Memory B cell (primary cell): ENCODE measurements at regions not wholly inside any gene's neighbourhood (a gene's known extent, or its start where the extent isn't known, plus 50 kb on each side); places are given as distances from the start of the nearest gene placed in this dataset.

Experiments used
- ATAC-seq: fragments of 150-1000 bp; cut with Tn5 transposase; 2 replicates; pipeline ENCODE4 v1.10.0; 2021; ENCODE audit warnings: low read depth, mild to moderate bottlenecking, moderate library complexity
- DNase-seq, 2 donors: peaks; one replicate each; pipeline ENCODE4 v3.0.0; 2022; ENCODE audit warnings: low spot score in 2 of 2
- H3K27ac Mint-ChIP-seq: one replicate; pipeline ENCODE4 v1.8.0; 2022; ENCODE audit warnings: mild to moderate bottlenecking, moderate library complexity, mixed read lengths
- H3K27me3 Mint-ChIP-seq: one replicate; pipeline ENCODE4 v1.8.0; 2022; ENCODE audit warnings: mixed read lengths
- H3K36me3 Mint-ChIP-seq: one replicate; pipeline ENCODE4 v1.8.0; 2022; ENCODE audit warnings: mild to moderate bottlenecking, mixed read lengths
- H3K4me1 Mint-ChIP-seq: one replicate; pipeline ENCODE4 v1.8.0; 2022; ENCODE audit warnings: mixed read lengths
- H3K4me3 Mint-ChIP-seq: one replicate; pipeline ENCODE4 v1.8.0; 2022; ENCODE audit warnings: mild to moderate bottlenecking, moderate library complexity, mixed read lengths
- H3K9me3 Mint-ChIP-seq: one replicate; pipeline ENCODE4 v1.8.0; 2022; ENCODE audit warnings: mixed read lengths

DNA sequence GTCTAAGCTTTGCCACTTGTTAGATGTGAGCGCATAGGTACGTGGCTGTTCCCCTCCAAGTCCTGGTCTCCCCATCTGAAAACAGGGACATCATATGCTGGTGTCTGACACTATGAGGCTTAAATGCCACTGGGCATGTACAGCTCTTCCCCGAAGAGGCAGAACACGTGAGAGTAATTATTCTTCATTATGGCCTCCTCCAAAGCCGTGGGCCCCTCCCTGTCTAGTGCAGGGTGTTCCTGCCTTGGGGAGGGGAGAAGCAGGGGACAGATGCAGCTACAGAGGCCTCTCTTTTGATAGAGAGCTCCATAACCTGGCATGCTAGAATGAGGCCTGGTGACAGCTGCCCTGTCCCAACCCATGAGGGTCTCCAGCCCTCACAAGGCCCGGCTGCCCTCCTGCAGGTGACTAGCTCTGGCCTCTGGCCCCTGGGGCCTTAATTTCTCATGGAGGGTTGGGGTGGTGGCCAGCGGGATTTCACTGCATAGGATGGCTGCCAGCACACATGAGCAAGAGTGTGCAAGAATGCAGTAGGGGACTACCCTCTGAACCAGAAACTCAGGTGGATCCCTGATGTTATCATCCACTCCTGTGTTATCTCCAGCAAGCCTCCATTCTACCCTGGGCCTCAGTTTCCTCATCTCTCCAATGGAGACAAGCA, 334.6 kb downstream of the MN1 start:
- Mint-ChIP-seq H3K27ac (no peak overlapping the region), H3K9me3 (peaks cover under 1% of the 10 kb centered on the region), H3K4me3 (no peak overlapping the region), H3K4me1 (no peaks in the 10 kb centered on the region), H3K27me3 (peaks cover under 1% of the 10 kb centered on the region), H3K36me3 (no peaks in the 10 kb centered on the region)
- DNase-seq = no peak
- ATAC-seq = no peak

DNA sequence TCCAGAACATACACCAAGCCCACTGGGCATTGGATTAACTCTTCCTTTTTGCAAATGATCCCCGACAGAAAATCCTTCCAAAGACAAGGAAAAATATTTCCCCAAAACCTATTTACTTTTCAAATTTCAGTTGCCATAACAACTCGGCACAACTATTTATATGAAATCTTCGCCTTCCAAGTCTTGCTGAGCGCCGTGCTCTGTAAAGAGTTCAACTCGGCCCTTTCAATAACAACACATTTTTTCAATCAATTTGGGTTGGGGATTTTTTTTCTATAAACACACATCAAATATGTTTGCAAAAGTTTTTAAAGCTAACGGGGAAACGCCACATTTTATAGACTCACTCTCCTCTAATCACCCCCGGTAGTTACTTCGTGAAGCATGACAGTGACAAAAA, 333.8 kb downstream of the MN1 start:
- Mint-ChIP-seq H3K36me3 (no peaks in the 10 kb centered on the region), H3K4me1 (no peaks in the 10 kb centered on the region), H3K9me3 (no peaks in the 10 kb centered on the region), H3K4me3 (no peak overlapping the region), H3K27ac (no peak overlapping the region), H3K27me3 (no peaks in the 10 kb centered on the region)
- no peak for ATAC-seq
- no peak for DNase-seq

DNA sequence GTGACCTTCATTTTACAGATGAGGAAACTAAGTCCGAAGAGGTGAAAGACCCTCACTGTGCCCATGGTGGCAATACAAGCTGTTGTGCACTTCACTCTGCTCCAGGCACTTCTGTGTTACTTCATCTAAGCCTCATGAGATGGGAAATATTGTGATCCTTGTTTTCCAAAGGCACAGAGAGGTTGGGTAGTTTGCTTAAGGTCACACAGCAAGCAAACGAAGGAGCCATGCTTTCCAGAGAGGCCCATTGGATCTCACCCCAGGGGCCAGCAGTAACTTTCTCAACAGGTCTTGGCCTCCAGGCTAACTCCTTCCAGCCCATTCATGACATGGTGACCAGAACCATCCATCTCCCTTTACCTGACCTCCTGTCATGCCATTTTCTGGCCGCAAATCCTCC, 332.8 kb downstream of the MN1 start:
- ATAC-seq (no peak), DNase-seq (no peak)
- Mint-ChIP-seq H3K36me3 (no peaks in the 10 kb centered on the region), H3K27me3 (no peaks in the 10 kb centered on the region), H3K4me1 (no peaks in the 10 kb centered on the region), H3K9me3 (no peaks in the 10 kb centered on the region), H3K27ac (no peak overlapping the region), H3K4me3 (no peak overlapping the region)

DNA sequence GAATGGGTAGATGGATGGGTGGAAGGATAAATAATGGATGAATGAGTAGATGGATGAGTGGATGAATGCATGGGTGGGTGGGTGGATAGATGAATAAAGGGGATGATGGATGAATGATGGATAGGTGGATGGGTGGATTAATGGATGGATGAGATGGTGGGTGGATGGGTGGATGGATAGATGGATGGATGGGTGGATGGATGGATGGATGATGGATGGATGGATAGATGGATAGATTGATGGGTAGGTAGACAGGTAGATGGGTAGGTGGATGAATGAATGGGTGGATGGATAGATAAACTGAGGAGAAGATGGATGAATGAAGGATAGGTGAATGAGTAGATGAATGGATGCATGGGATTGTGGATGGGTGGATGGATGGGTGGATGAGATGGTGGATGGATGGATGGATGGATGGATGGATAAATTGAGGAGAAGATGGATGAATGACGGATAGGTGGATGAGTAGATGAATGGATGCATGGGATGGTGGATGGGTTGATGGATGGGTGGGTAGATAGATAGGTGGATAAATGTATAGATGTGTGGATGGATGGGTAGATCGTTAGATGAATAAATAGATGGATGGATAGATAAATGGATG, 331.3 kb downstream of the MN1 start:
- Mint-ChIP-seq H3K4me1 (no peaks in the 10 kb centered on the region), H3K4me3 (no peak overlapping the region), H3K9me3 (no peaks in the 10 kb centered on the region), H3K36me3 (no peaks in the 10 kb centered on the region), H3K27ac (no peak overlapping the region), H3K27me3 (no peaks in the 10 kb centered on the region)
- DNase-seq (no peak), ATAC-seq (no peak)

DNA sequence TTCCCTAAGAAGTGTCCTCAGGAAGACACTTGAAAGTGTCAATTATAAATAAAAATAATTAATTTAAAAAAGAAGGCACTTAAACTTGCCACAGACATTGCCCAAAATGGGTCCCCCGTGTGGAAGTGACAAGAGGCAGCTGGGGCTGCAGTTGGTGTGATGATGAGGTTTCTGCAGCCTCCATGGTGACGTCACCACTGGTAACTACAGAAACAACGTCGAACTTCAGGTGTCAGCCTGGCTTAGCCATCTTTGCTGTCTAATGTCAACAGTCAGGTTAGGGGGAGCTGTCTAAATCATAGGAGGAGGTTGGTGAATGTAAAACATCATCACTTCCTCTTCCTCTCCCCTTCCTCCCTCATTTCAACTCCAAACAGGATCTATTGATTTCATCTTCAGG, 328.6 kb downstream of the MN1 start:
- ATAC-seq (no peak), DNase-seq (no peak)
- H3K36me3 Mint-ChIP-seq = no peaks in the 10 kb centered on the region
- H3K4me3 Mint-ChIP-seq = no peak overlapping the region
- H3K9me3 Mint-ChIP-seq = peaks cover under 1% of the 10 kb centered on the region
- no peak overlapping the region for H3K27ac Mint-ChIP-seq
- no peaks in the 10 kb centered on the region for H3K4me1 Mint-ChIP-seq
- no peaks in the 10 kb centered on the region for H3K27me3 Mint-ChIP-seq

DNA sequence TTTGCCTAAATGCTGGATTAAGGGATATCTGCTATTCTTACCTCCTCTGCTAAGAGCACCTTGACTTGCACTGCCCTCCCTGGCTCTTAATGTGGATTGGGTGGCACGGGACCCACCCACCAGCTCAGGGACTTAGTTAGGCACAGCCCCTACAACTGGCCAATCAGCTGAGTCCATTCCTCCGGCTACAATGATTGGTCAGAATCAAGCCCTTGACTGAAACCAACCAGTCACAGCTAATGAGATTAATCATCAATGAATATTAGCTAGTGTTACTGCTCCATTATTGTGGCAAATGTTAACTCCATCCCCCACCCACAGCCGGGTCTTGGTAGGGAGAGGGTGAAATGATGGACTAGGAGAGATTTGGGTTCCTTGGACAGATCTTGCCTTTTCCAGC, 328.0 kb downstream of the MN1 start:
- Mint-ChIP-seq H3K4me3 (no peak overlapping the region), H3K27ac (no peak overlapping the region), H3K9me3 (peaks cover 3% of the 10 kb centered on the region), H3K27me3 (no peaks in the 10 kb centered on the region), H3K4me1 (no peaks in the 10 kb centered on the region), H3K36me3 (no peaks in the 10 kb centered on the region)
- ATAC-seq = no peak
- DNase-seq = no peak

DNA sequence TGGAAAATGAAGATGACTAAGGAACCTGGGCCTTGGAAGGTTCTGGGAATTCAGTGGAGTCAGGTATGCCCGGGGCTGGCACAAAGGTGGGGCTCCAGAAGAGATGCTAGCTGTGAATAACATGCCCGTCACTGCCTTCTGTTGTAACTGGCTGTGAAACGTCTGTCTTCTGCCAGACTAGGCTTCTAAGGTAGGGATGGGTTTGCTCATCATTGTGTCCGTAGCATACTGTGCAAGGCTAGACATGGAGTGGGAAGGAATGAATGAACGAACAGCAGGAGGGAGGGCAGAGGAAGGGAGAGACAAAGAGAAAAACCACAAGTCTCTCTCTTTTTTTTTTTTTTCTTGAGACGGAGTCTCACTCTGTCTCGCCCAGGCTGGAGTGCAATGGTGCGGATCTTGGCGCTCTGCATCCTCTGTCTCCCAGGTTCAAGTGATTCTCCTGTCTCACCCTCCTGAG, 327.4 kb downstream of the MN1 start:
- Mint-ChIP-seq H3K36me3 (no peaks in the 10 kb centered on the region), H3K27me3 (no peaks in the 10 kb centered on the region), H3K4me1 (no peaks in the 10 kb centered on the region), H3K4me3 (no peak overlapping the region), H3K9me3 (peaks cover 3% of the 10 kb centered on the region), H3K27ac (no peak overlapping the region)
- ATAC-seq (no peak), DNase-seq (no peak)

DNA sequence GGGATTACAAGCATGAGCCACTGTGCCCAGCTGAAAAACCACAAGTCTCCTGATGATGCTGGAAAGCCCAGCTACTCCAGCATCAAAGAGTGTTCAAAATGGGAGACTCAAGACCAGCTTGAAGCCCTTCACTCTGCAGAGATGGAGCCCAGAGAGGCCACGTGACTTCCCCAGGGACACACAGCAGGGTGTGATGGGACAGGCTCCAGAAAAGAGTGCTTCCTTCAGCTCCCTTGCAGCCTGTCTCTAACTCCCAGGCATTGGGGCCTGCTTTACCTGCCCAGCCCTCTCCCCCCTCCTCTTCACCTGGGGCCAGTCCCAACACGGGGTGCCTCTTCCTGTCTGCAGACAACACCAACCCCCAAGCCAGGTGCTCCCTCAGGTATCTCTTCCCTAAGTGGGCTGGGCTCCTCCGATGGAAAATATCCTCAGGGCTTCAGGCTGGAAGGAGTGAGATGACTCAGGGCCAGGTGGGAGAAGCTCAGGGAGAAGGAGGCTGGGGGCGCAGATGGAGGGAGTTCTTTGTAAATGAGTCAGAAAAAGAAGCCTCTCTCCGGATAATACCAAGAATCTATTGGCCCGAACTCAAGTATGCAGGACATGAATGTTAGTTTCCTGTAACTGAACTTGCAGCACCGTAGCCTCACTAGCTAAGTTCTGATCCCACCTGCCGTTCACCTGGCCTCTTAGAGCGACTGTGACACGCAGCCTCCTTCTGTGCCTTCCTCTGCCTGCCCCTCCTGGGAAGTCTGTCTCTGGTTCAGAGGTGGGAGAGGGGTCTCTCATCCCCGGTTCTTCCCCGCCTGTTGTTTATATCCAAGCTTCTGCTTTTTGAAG, 326.6 kb downstream of the MN1 start:
- peaks cover 3% of the 10 kb centered on the region for H3K9me3 Mint-ChIP-seq
- no peaks in the 10 kb centered on the region for H3K36me3 Mint-ChIP-seq
- H3K4me3 Mint-ChIP-seq = no peak overlapping the region
- H3K4me1 Mint-ChIP-seq = no peaks in the 10 kb centered on the region
- ATAC-seq = no peak
- no peaks in the 10 kb centered on the region for H3K27me3 Mint-ChIP-seq
- H3K27ac Mint-ChIP-seq = no peak overlapping the region
- no peak for DNase-seq

DNA sequence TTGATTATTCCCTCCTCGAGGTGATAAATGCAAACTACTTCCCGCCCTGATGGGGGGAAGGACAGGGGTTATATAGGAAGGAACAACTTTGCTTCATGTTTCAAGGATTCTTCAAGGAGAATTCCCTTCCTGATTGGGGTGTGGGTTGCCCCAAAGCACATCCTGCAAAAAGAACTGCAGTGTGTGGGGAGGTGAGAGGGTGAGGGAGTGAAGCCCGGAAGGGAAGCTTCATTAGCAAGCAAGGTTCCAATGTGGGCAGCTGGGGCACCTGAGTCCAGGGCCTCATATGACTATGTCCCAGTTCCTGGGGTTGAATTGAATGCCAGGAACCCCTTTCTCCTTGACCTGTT, 326.0 kb downstream of the MN1 start:
- Mint-ChIP-seq H3K4me3 (no peak overlapping the region), H3K36me3 (no peaks in the 10 kb centered on the region), H3K27me3 (no peaks in the 10 kb centered on the region), H3K27ac (no peak overlapping the region), H3K4me1 (no peaks in the 10 kb centered on the region), H3K9me3 (peaks cover 3% of the 10 kb centered on the region)
- ATAC-seq = no peak
- DNase-seq = no peak

DNA sequence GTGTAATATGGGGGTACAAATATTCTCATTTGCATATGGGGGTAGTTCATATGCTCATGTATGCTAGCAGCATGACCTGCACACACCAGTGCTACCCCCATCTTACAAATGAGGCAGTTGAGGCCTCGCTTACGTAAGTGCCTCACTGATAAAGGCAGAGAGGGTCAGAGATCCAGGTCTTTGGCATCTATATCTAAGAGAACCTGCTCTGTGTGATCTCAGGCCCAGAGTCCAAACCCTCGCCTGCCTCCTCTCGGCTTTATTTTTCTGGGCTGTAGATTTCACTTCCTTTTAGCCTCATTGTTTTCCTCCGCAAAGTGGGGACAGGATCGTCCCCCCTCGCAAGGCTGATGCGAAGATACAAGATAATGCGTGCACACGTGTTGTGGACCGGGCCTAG, 325.2 kb downstream of the MN1 start:
- Mint-ChIP-seq H3K27me3 (no peaks in the 10 kb centered on the region), H3K4me1 (no peaks in the 10 kb centered on the region), H3K27ac (no peak overlapping the region), H3K36me3 (no peaks in the 10 kb centered on the region), H3K9me3 (peaks cover 3% of the 10 kb centered on the region), H3K4me3 (no peak overlapping the region)
- ATAC-seq (no peak), DNase-seq (no peak)

DNA sequence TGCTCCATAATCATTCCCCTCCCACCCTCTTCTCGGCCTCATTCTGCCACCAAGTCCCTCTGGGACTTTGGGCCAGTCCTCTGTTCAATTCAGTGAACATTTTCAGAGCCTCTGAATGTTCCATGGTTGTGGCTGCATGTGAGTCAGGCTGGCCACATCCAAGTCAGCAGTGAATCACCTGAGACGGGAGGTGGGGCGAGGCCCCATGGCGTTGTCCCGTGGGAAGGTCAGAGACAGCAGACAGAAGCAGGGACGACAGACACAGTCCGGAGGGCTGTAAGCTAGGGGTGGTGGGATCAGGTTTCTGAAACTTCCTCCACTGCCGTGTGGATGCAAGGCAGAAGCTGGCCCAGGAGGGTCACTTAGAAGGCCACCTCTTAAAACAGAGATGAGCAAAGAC, 324.8 kb downstream of the MN1 start:
- H3K36me3 Mint-ChIP-seq = no peaks in the 10 kb centered on the region
- ATAC-seq (no peak), DNase-seq (no peak)
- no peak overlapping the region for H3K4me3 Mint-ChIP-seq
- peaks cover 3% of the 10 kb centered on the region for H3K9me3 Mint-ChIP-seq
- no peaks in the 10 kb centered on the region for H3K27me3 Mint-ChIP-seq
- no peaks in the 10 kb centered on the region for H3K4me1 Mint-ChIP-seq
- no peak overlapping the region for H3K27ac Mint-ChIP-seq

DNA sequence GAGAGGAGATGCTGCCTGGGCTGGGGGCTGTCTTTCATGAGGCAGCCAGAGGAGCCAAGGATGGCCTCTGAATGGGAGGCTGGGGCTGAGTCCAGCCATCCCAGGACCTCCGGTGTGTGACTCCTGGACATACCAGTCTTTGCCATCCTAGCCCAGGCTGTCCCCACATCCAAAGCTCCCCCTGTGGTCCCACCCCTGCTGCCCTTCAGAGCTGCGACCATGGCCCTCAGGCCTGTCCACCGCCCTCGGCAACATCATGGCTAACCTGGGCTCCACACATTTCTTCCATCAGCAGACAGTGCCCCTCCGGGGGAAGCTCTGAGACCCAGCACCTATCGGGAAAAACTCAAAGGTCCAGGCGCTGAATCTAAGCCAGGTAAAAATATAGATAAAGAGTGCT, 324.4 kb downstream of the MN1 start:
- no peaks in the 10 kb centered on the region for H3K27me3 Mint-ChIP-seq
- H3K27ac Mint-ChIP-seq = no peak overlapping the region
- ATAC-seq = no peak
- no peaks in the 10 kb centered on the region for H3K36me3 Mint-ChIP-seq
- H3K4me1 Mint-ChIP-seq = no peaks in the 10 kb centered on the region
- H3K9me3 Mint-ChIP-seq = peaks cover 3% of the 10 kb centered on the region
- DNase-seq = no peak
- H3K4me3 Mint-ChIP-seq = no peak overlapping the region

DNA sequence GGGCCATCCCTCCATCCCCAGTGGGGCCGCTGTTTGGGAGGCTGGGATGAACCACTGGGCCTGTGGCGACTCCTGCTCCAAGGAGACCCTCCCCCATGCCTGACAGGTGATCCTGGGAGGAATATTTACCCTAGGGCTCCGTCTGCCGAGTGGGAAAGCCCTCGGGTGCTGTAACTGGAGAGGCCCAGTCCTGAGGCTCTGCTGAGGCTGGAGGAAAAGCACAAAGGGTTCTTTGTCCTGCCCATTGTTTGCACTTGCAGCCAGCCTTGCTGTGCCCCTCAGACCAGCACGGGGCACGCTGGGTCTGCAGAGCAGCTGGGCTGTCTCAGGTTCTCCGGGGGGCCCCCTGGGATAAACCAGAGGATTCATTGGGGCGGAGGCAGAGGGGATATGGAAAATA, 321.1 kb downstream of the MN1 start:
- Mint-ChIP-seq H3K4me1 (no peaks in the 10 kb centered on the region), H3K36me3 (no peaks in the 10 kb centered on the region), H3K27me3 (no peaks in the 10 kb centered on the region), H3K9me3 (peaks cover 3% of the 10 kb centered on the region), H3K4me3 (no peak overlapping the region), H3K27ac (no peak overlapping the region)
- DNase-seq (no peak), ATAC-seq (no peak)

DNA sequence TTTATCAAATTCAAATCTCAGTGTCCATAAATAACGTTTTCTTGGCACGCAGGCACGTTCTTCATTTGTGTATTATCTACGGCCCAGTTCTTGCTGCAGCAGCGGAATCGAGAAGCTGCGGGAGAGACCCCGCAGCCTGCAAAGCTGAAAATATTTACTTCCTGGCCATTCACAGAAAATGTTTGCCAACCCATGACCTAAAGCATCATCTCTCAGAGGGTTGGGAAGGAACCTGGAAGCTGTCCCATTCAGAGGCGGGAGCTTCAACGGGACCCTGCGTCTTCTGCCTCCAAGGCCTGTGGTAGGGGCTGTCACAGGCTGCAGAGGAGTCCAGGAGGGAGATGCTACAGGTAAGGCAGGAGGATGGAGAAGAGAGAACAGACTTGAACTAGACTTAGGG, 319.2 kb downstream of the MN1 start:
- no peaks in the 10 kb centered on the region for H3K27me3 Mint-ChIP-seq
- DNase-seq = no peak
- H3K27ac Mint-ChIP-seq = no peak overlapping the region
- H3K9me3 Mint-ChIP-seq = peaks cover 3% of the 10 kb centered on the region
- H3K4me1 Mint-ChIP-seq = no peaks in the 10 kb centered on the region
- H3K36me3 Mint-ChIP-seq = no peaks in the 10 kb centered on the region
- no peak overlapping the region for H3K4me3 Mint-ChIP-seq
- no peak for ATAC-seq
